Peyer's patch (tissue), 4 donors: ENCODE measurements at regions not wholly inside any gene's neighbourhood (a gene's known extent, or its start where the extent isn't known, plus 50 kb on each side); places are given as distances from the start of the nearest gene placed in this dataset.
"Not testable (repeated sequence)": the region's sequence is repeated elsewhere in the genome, so short reads cannot be mapped to it uniquely, and the experiment has no call there.

ENCODE experiments used
- DNase-seq, 3 donors: peaks; one replicate each; pipeline ENCODE4 v3.0.0-alpha.2; 2017 to 2019
- H3K27ac ChIP-seq, 4 donors: fragments of 200-600 bp; sonication (generic); one replicate each; pipeline ENCODE4 v1.5.1; 2016 to 2019
- H3K27me3 ChIP-seq, 2 donors: fragments of 200-600 bp; sonication (generic); one replicate each; pipeline ENCODE4 v1.5.1; 2019
- H3K36me3 ChIP-seq, 3 donors: fragments of 200-600 bp; sonication (generic); one replicate each; pipeline ENCODE4 v1.5.1; 2016 to 2019
- H3K4me1 ChIP-seq, 4 donors: fragments of 200-600 bp; sonication (generic); one replicate each; pipeline ENCODE4 v1.5.1; 2016 to 2019
- H3K4me3 ChIP-seq, 4 donors: fragments of 200-600 bp; sonication (generic); 1 replicate in 3 of 4; 2 replicates in 1 of 4; pipeline ENCODE4 v1.5.1; 2016 to 2019; ENCODE audit warnings: mild to moderate bottlenecking in 1 of 4
- H3K9me3 ChIP-seq, 4 donors: fragments of 200-600 bp; sonication (generic); one replicate each; pipeline ENCODE4 v1.5.1; 2016 to 2019; ENCODE audit warnings: mild to moderate bottlenecking in 1 of 4
- POLR2A ChIP-seq, 2 donors: fragments of 450-650 bp; IDR thresholded peaks; one replicate each; pipeline ENCODE4 v1.5.1; 2017; ENCODE audit warnings: antibody characterized with exemption in 2 of 2, mild to moderate bottlenecking in 2 of 2, moderate library complexity in 2 of 2
- TF ChIP-seq, protein P1 (sequence below), 6 experiments: fragments of 450-650 bp in 4 of 6; fragments of 200-600 bp in 2 of 6; sonication (generic) in 1 of 6; IDR thresholded peaks; one replicate each; pipeline ENCODE4 v1.5.1; 2017 to 2019; ENCODE audit warnings: antibody characterized with exemption in 6 of 6, mild to moderate bottlenecking in 3 of 6, moderate library complexity in 1 of 6

DNA sequence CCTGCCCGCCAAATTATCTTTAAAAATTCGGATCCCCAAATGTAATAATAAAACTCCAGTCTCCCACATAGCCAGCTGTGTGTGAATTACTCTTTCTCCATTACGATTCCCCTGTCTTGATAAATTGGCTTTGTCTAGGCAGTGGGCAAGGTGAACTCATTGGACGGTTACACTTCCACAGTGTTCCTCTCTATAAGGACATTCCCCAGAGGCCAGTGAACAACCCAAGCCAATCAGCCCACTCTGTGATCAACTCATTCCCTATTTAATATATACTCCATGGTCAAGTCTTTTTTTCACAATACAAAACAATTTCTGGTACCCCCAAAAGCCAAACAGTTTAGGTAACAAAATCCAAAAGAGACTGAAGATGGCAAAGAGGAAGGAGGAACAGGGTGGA, 90.5 kb upstream of the DAZL start:
- DNase-seq = no peak
- H3K9me3 ChIP-seq = no peaks in the 10 kb centered on the region
- H3K4me1 ChIP-seq = no peaks in the 10 kb centered on the region
- H3K27me3 ChIP-seq = no peaks in the 10 kb centered on the region
- no peak for TF ChIP-seq POLR2A (IDR thresholded peaks at IDR 0.05)
- TF ChIP-seq, protein P1, sequence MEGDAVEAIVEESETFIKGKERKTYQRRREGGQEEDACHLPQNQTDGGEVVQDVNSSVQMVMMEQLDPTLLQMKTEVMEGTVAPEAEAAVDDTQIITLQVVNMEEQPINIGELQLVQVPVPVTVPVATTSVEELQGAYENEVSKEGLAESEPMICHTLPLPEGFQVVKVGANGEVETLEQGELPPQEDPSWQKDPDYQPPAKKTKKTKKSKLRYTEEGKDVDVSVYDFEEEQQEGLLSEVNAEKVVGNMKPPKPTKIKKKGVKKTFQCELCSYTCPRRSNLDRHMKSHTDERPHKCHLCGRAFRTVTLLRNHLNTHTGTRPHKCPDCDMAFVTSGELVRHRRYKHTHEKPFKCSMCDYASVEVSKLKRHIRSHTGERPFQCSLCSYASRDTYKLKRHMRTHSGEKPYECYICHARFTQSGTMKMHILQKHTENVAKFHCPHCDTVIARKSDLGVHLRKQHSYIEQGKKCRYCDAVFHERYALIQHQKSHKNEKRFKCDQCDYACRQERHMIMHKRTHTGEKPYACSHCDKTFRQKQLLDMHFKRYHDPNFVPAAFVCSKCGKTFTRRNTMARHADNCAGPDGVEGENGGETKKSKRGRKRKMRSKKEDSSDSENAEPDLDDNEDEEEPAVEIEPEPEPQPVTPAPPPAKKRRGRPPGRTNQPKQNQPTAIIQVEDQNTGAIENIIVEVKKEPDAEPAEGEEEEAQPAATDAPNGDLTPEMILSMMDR (IDR thresholded peaks at IDR 0.05) = no peak
- no peak overlapping the region for H3K27ac ChIP-seq
- H3K4me3 ChIP-seq = no peak overlapping the region
- H3K36me3 ChIP-seq = no peaks in the 10 kb centered on the region

GRCh38 chr3:16697443-16698147, 92.4 kb upstream of the DAZL start:
- Histone ChIP-seq H3K27ac (no peak overlapping the region), H3K36me3 (no peaks in the 10 kb centered on the region), H3K4me3 (no peak overlapping the region), H3K9me3 (no peaks in the 10 kb centered on the region), H3K4me1 (no peaks in the 10 kb centered on the region), H3K27me3 (no peaks in the 10 kb centered on the region)
- TF ChIP-seq, protein P1 (IDR thresholded peaks at IDR 0.05) = no peak
- no peak for TF ChIP-seq POLR2A (IDR thresholded peaks at IDR 0.05)
- no peak for DNase-seq

GRCh38 chr3:16700651-16701050, 95.4 kb upstream of the DAZL start:
- TF ChIP-seq POLR2A (IDR thresholded peaks at IDR 0.05) = no peak
- TF ChIP-seq, protein P1 (IDR thresholded peaks at IDR 0.05) = no peak
- Histone ChIP-seq H3K4me3 (no peak overlapping the region), H3K4me1 (no peaks in the 10 kb centered on the region), H3K27ac (no peak overlapping the region), H3K27me3 (no peaks in the 10 kb centered on the region), H3K9me3 (no peaks in the 10 kb centered on the region), H3K36me3 (no peaks in the 10 kb centered on the region)
- DNase-seq = no peak

GRCh38 chr3:16704941-16705340, 99.7 kb upstream of the DAZL start:
- Histone ChIP-seq H3K27ac (no peak overlapping the region), H3K36me3 (no peaks in the 10 kb centered on the region), H3K27me3 (no peaks in the 10 kb centered on the region), H3K9me3 (no peaks in the 10 kb centered on the region), H3K4me1 (no peaks in the 10 kb centered on the region), H3K4me3 (no peak overlapping the region)
- TF ChIP-seq, protein P1 (IDR thresholded peaks at IDR 0.05) = no peak
- TF ChIP-seq POLR2A (IDR thresholded peaks at IDR 0.05) = no peak
- no peak for DNase-seq

DNA sequence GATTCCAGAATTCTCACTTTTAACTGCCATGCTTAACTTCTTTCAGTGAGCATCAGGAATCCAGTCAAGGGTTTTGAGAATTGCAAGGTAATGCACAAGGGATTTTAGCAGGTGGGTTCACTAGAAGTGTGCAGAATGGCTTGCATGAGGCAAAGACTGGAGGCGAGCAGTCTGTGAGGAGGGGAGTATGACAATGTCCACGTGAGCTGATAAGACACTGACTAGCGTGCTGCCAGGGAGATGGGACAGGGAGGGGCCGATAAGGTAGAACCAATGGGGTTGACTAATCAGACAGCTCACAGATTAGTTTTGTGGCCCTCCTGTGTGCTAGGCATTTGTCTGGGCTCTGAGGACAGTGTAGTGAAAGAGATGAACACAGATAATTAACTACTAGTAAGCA, 102.0 kb upstream of the DAZL start:
- TF ChIP-seq POLR2A (IDR thresholded peaks at IDR 0.05) = no peak
- TF ChIP-seq, protein P1 (IDR thresholded peaks at IDR 0.05) = no peak
- H3K36me3 ChIP-seq = no peaks in the 10 kb centered on the region
- H3K4me3 ChIP-seq = no peak overlapping the region
- H3K27ac ChIP-seq = no peak overlapping the region
- DNase-seq = no peak
- no peaks in the 10 kb centered on the region for H3K9me3 ChIP-seq
- no peaks in the 10 kb centered on the region for H3K27me3 ChIP-seq
- no peaks in the 10 kb centered on the region for H3K4me1 ChIP-seq

DNA sequence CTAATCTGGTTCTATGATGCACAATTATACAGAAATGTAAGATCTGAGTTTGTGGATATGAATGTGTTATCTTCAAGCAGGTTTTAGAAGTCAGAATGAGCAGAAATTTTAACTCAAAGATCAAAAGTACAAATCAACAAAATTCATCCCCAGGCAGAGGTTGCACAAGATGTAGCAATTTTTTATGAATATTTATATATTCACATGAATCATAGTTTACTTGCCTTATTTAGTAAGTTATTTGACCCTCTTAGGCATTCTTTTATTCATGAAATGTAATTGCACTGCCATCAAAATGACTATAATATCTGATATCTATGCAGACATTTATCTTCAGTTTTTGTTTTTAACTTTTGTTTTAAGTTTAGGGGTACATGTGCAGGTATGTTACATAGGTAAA, 103.1 kb upstream of the DAZL start:
- H3K27me3 ChIP-seq = no peaks in the 10 kb centered on the region
- no peak overlapping the region for H3K27ac ChIP-seq
- H3K4me3 ChIP-seq = no peak overlapping the region
- TF ChIP-seq POLR2A (IDR thresholded peaks at IDR 0.05) = no peak
- TF ChIP-seq, protein P1 (IDR thresholded peaks at IDR 0.05) = no peak
- no peaks in the 10 kb centered on the region for H3K36me3 ChIP-seq
- no peaks in the 10 kb centered on the region for H3K9me3 ChIP-seq
- no peak for DNase-seq
- no peaks in the 10 kb centered on the region for H3K4me1 ChIP-seq

DNA sequence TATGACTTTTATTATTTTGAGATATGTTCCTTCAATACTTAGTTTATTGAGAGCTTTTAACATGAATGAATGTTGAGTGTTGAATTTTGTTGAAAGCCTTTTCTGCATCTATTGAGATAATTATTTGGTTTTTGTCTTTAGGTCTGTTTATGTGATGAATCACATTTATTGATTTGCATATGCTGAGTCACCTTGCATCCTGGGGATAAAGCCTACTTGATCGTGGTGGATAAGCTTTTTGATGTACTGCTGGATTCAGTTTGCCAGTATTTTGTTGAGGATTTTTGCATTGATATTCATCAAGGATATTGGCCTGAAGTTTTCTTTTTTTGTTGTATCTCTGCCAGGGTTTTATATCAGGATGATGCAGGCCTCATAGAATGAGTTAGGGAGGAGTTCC, 106.5 kb upstream of the DAZL start:
- not testable (repeated sequence) for H3K27ac ChIP-seq, H3K27me3 ChIP-seq, H3K4me1 ChIP-seq, H3K9me3 ChIP-seq, DNase-seq, H3K36me3 ChIP-seq, H3K4me3 ChIP-seq
